BE2C (cell line): ENCODE measurements at regions not wholly inside any gene's neighbourhood (a gene's known extent, or its start where the extent isn't known, plus 50 kb on each side); places are given as distances from the start of the nearest gene placed in this dataset.

Experiments
- DNase-seq: peaks from one replicate; pipeline ENCODE4 v3.0.0-alpha.2; 2020
- H3K27me3 ChIP-seq: fragments of 250-450 bp; sonication (Bioruptor Pico); 2 replicates; pipeline ENCODE4 v1.5.1; 2020; ENCODE audit warnings: mild to moderate bottlenecking
- H3K36me3 ChIP-seq: fragments of 250-450 bp; sonication (Bioruptor Pico); 2 replicates; pipeline ENCODE4 v1.5.1; 2020; ENCODE audit warnings: mild to moderate bottlenecking
- H3K4me1 ChIP-seq: fragments of 250-450 bp; sonication (Bioruptor Pico); 2 replicates; pipeline ENCODE4 v1.5.1; 2020
- H3K4me3 ChIP-seq: 2 replicates; pipeline ENCODE4 v1.5.1; 2011; ENCODE audit warnings: low read depth, low read length
- H3K9me3 ChIP-seq: fragments of 250-450 bp; sonication (Bioruptor Pico); 2 replicates; pipeline ENCODE4 v1.5.1; 2020
- TF ChIP-seq, protein P1 (sequence below): IDR thresholded peaks from 2 replicates; pipeline ENCODE4 v1.5.1; 2012; ENCODE audit warnings: mild to moderate bottlenecking, low read depth, low read length

DNA sequence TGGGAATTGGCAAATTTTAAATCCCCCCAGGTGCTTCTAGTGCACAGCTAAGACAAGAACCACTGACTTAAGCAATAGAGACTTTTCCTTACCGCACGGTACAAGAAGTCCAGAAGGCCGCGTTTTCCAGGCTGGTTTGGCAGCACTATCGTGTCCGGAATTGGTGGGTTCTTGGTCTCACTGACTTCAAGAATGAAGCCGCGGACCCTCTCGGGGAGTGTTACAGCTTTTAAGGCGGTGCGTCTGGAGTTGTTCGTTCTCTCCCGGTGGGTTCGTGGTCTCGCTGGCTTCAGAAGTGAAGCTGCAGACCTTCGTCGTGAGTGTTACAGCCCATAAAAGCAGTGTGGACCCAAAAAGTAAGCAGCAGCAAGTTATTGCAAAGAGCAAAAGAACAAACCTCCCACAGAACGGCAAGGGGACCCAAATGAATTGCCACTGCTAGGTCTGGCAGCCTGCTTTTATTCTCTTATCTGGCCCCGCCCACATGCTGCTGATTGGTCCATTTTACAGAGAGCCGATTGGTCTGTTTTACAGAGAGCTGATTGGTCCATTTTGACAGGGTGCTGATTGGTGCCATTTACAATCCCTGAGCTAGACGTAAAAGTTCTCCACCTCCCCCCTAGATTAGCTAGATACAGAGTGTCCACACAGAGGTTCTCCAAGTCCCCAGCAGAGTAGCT, 264.5 kb downstream of the PREX1 start:
- no peak overlapping the region for H3K4me3 ChIP-seq
- peak; percentile 32 for DNase-seq

DNA sequence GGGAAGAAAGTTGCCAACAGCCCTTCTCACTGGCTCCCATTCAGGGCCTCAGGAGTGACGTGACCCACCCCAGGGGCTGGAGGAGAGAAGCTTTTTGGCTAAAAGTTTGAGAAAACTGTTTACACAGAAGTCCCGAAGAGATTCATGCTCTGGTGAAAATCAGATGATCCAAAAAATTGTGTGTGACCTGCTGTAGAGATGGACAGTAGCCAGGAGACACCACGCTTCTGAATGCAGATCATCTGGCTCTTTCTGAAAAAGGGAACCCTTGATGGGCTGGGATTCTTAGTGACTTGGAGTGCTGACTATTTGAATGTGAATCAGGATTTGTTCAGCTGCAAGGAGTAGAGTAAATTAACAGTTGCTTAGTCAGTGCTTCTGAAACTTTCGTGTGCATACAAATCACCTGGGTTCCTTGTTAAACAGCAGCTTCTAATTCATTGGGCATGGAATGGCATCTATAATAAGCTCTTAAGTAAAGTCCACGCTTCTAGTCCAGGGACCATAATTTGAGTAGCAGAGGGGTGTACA, 265.1 kb downstream of the PREX1 start:
- H3K9me3 ChIP-seq = peaks cover 6% of the 10 kb centered on the region; the same call in 1 of the 2 replicates
- H3K36me3 ChIP-seq = no peaks in the 10 kb centered on the region
- H3K4me1 ChIP-seq = peaks cover 3% of the 10 kb centered on the region
- H3K4me3 ChIP-seq = no peak overlapping the region
- H3K27me3 ChIP-seq = no peaks in the 10 kb centered on the region
- no peak for DNase-seq
- TF ChIP-seq, protein P1, sequence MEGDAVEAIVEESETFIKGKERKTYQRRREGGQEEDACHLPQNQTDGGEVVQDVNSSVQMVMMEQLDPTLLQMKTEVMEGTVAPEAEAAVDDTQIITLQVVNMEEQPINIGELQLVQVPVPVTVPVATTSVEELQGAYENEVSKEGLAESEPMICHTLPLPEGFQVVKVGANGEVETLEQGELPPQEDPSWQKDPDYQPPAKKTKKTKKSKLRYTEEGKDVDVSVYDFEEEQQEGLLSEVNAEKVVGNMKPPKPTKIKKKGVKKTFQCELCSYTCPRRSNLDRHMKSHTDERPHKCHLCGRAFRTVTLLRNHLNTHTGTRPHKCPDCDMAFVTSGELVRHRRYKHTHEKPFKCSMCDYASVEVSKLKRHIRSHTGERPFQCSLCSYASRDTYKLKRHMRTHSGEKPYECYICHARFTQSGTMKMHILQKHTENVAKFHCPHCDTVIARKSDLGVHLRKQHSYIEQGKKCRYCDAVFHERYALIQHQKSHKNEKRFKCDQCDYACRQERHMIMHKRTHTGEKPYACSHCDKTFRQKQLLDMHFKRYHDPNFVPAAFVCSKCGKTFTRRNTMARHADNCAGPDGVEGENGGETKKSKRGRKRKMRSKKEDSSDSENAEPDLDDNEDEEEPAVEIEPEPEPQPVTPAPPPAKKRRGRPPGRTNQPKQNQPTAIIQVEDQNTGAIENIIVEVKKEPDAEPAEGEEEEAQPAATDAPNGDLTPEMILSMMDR = no peak

More for the DNA sequence above, 264.5 kb downstream of the PREX1 start:
- TF ChIP-seq, protein P1 = no peak
- Histone ChIP-seq H3K36me3 (no peaks in the 10 kb centered on the region), H3K9me3 (peaks cover 6% of the 10 kb centered on the region; the same call in 1 of the 2 replicates), H3K4me1 (no peaks in the 10 kb centered on the region; the same call in 1 of the 2 replicates), H3K27me3 (no peaks in the 10 kb centered on the region)

DNA sequence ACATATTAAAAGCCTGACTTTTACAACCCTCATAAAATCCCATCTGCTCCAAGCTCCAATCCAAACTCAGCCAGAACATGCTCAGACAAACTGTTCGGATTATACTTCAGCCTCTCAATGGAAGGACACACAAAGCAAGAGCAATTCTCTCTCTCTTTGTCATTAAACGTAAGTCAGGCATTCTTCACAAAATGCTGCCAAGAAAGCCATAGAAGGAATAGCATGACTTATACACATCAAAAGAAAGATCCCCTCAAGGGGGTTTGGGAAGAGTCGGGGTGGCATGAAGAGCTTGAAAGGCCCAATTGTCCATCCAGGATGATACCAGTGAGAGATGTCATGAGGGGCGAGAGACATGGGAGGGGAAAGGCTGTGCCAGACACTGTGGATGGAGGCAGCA, 268.9 kb downstream of the PREX1 start:
- TF ChIP-seq, protein P1 = no peak
- Histone ChIP-seq H3K27me3 (no peaks in the 10 kb centered on the region), H3K4me1 (peaks cover 12% of the 10 kb centered on the region), H3K36me3 (no peaks in the 10 kb centered on the region), H3K9me3 (peaks cover 6% of the 10 kb centered on the region; the same call in 1 of the 2 replicates), H3K4me3 (no peak overlapping the region)
- DNase-seq = no peak

DNA sequence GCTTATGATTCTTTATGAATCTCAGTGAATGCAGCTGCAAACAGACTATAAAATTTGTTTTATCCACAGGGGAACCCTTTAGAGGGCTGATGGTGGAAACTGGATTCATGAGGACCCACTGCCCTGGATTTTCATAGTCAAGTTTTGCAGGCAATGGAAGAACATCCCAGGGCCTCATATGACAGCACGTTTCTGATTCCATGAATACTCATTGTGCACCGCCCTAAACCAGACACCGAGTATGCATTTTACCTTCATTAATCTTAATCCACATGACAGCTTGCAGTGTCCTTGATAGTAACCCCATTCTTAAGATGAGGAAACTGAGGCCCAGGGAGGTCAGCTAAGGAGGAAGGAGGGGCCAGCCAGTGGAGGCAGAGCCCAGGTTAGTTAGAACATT, 270.4 kb downstream of the PREX1 start:
- DNase-seq = no peak
- Histone ChIP-seq H3K4me3 (no peak overlapping the region), H3K4me1 (peaks cover 12% of the 10 kb centered on the region), H3K9me3 (no peaks in the 10 kb centered on the region), H3K36me3 (no peaks in the 10 kb centered on the region), H3K27me3 (no peaks in the 10 kb centered on the region)
- TF ChIP-seq, protein P1 = no peak

DNA sequence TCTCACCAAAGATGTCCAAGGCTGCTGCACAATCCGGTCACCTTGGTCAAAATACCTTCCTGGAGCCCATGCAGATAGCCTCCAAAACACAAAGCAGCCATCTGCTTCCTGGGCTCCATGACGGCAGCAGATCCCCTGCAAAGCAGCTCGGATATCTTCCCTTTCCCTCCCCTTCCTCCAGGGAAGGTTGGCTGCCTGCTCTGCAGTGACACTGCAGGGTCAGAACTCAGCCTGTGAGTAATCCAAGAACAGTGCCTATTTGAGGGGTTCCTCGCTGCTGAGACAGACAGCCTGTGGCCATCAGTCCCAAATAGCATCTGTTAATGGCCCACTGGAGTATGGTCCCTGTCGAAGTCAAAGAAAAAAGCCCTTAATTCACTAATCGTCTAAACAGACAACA, 270.8 kb downstream of the PREX1 start:
- no peak overlapping the region for H3K4me3 ChIP-seq
- peak; percentile 33 for DNase-seq
- TF ChIP-seq, protein P1 = no peak

DNA sequence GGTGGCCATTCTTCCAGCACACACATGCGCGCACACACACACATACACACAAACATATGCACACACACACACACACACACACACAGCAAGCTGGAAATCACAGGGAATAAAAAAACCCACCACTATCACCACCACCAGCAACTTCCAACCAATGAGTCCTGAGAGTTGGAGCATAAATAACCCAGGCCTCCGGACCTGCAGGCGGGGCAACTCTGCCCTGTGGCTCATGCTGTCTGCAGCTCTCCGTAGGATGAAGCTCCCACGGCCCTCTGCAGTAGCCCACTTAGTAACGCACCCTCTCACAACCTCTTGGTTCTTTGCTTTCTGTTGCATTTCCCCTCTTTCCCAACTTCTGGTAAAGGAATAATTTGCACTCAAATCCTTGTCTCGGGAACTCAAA, 275.2 kb downstream of the PREX1 start:
- H3K4me3 ChIP-seq = no peak overlapping the region
- TF ChIP-seq, protein P1 = no peak

More for the DNA sequence above, 270.8 kb downstream of the PREX1 start:
- Histone ChIP-seq H3K27me3 (no peaks in the 10 kb centered on the region), H3K9me3 (no peaks in the 10 kb centered on the region), H3K36me3 (no peaks in the 10 kb centered on the region), H3K4me1 (peaks cover 12% of the 10 kb centered on the region)

More for the DNA sequence above, 275.2 kb downstream of the PREX1 start:
- Histone ChIP-seq H3K4me1 (peaks cover 8% of the 10 kb centered on the region; the same call in 1 of the 2 replicates), H3K27me3 (no peaks in the 10 kb centered on the region), H3K36me3 (no peaks in the 10 kb centered on the region), H3K9me3 (no peaks in the 10 kb centered on the region)
- no peak for DNase-seq
